DOHH2 (cell line): ENCODE measurements at regions not wholly inside any gene's neighbourhood (a gene's known extent, or its start where the extent isn't known, plus 50 kb on each side); places are given as distances from the start of the nearest gene placed in this dataset.

Experiments used
- EZH2phosphoT487 ChIP-seq: fragments of 200-600 bp; sonication (generic); IDR thresholded peaks from 2 replicates; pipeline ENCODE4 v1.6.1; 2017; ENCODE audit warnings: borderline replicate concordance, mild to moderate bottlenecking, antibody characterized with exemption, low read length, moderate library complexity, mixed read lengths
- TF ChIP-seq, protein P1 (sequence below): fragments of 200-600 bp; sonication (generic); IDR thresholded peaks from one replicate; pipeline ENCODE4 v1.5.1; 2014; ENCODE audit warnings: antibody characterized with exemption, mild to moderate bottlenecking, low read depth, low read length; ENCODE audit not compliant: poor library complexity, severe bottlenecking

DNA sequence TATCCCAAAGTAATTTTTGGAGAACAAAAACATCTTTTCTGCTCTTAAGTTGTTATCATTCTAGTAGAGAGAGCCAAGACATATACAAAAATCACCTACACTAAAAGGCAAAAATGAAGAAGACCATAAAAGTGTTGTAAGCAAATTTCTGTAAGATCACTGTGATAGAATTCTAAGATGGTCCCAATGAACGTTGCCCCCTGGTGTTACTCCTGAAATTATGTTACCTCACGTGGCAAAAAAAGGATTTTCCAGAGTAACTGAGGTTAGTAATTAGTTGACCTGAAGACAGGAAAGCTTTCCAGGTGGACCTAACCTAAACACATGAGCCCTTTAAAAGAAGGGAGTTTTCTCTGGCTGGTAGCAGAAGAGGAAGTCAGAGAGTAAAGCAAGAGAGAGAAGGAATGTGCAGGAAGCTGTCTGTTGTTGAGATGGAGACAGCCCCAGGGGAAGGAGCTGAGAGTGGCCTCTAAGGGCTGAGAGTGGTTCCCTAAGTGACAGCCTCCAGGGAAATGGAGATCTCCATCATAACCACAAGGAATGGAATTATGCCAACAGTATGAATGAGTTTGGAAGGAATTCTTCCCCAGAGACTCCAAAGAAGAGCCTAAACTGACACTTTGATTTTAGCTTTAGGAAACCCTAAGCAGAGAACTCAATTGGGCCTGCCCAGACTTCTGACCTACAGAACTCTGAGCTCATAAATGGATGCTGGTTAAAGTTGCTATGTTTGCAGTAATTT lies 205.9 kb downstream of the CD47 start:
- TF ChIP-seq EZH2phosphoT487 = no peak
- TF ChIP-seq, protein P1, sequence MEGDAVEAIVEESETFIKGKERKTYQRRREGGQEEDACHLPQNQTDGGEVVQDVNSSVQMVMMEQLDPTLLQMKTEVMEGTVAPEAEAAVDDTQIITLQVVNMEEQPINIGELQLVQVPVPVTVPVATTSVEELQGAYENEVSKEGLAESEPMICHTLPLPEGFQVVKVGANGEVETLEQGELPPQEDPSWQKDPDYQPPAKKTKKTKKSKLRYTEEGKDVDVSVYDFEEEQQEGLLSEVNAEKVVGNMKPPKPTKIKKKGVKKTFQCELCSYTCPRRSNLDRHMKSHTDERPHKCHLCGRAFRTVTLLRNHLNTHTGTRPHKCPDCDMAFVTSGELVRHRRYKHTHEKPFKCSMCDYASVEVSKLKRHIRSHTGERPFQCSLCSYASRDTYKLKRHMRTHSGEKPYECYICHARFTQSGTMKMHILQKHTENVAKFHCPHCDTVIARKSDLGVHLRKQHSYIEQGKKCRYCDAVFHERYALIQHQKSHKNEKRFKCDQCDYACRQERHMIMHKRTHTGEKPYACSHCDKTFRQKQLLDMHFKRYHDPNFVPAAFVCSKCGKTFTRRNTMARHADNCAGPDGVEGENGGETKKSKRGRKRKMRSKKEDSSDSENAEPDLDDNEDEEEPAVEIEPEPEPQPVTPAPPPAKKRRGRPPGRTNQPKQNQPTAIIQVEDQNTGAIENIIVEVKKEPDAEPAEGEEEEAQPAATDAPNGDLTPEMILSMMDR = no peak
